Right ventricle myocardium superior (tissue), 1 donor: ENCODE measurements at regions not wholly inside any gene's neighbourhood (a gene's known extent, or its start where the extent isn't known, plus 50 kb on each side); places are given as distances from the start of the nearest gene placed in this dataset.
"Not testable (repeated sequence)": the region's sequence is repeated elsewhere in the genome, so short reads cannot be mapped to it uniquely, and the experiment has no call there.

ENCODE experiments used
- ATAC-seq: fragments of 200-7000 bp; cut with Tn5 transposase; one replicate; pipeline ENCODE4 v1.9.1; 2020; ENCODE audit warnings: mild to moderate bottlenecking; ENCODE audit not compliant: poor library complexity
- DNase-seq: peaks from one replicate; pipeline ENCODE4 v3.0.0-alpha.2; 2020
- intact Hi-C: fragments of 100-400 bp; cut with DNase I; formaldehyde crosslinking; loops from one replicate; pipeline ENCODE4 v1.11.2; 2022
- donor health status: DM: no; HTN: yes; CAD: no; lungs with severe emphysema.

GRCh38 chr12:116327992-116328391 lies 50.5 kb upstream of the MED13L start:
- DNase-seq, ATAC-seq, intact Hi-C loops: not testable (repeated sequence)

GRCh38 chr12:116331876-116332275 lies 54.4 kb upstream of the MED13L start:
- DNase-seq, result no peak
- intact Hi-C loops, result no loop called here

GRCh38 chr12:116332705-116333380 lies 55.4 kb upstream of the MED13L start:
- intact Hi-C loops, result no loop called here
- ATAC-seq, result no peak
- DNase-seq, result no peak

More at GRCh38 chr12:116331876-116332275, 54.4 kb upstream of the MED13L start:
- no peak for ATAC-seq

GRCh38 chr12:116333402-116333801 lies 55.9 kb upstream of the MED13L start:
- ATAC-seq (no peak), DNase-seq (no peak)
- intact Hi-C loops, result no loop called here

- intact Hi-C loops, result no loop called here
- DNase-seq (no peak), ATAC-seq (no peak)
Measured at GRCh38 chr12:116336542-116337065, 59.1 kb upstream of the MED13L start.

- DNase-seq (no peak), ATAC-seq (no peak)
- intact Hi-C loops, result no loop called here
Measured at GRCh38 chr12:116337312-116337711, 59.8 kb upstream of the MED13L start.

- DNase-seq (no peak), ATAC-seq (no peak)
- intact Hi-C loops, result no loop called here
Measured at GRCh38 chr12:116338064-116338846, 60.8 kb upstream of the MED13L start.

GRCh38 chr12:116339062-116339461 lies 61.6 kb upstream of the MED13L start:
- intact Hi-C loops, result no loop called here
- ATAC-seq, result no peak
- no peak for DNase-seq

GRCh38 chr12:116339800-116340371 lies 62.4 kb upstream of the MED13L start:
- no peak for DNase-seq
- ATAC-seq, result no peak
- intact Hi-C loops, result no loop called here

GRCh38 chr12:116343331-116343884 lies 65.9 kb upstream of the MED13L start:
- ATAC-seq (no peak), DNase-seq (no peak)
- intact Hi-C loops, result no loop called here

GRCh38 chr12:116346222-116346621 lies 68.7 kb upstream of the MED13L start:
- no peak for DNase-seq
- ATAC-seq, result no peak
- intact Hi-C loops, result no loop called here

GRCh38 chr12:116346741-116347140 lies 69.2 kb upstream of the MED13L start:
- no peak for ATAC-seq
- intact Hi-C loops, result no loop called here
- no peak for DNase-seq

- no peak for DNase-seq
- ATAC-seq, result no peak
- intact Hi-C loops, result no loop called here
Measured at GRCh38 chr12:116347265-116347664, 69.8 kb upstream of the MED13L start.

- intact Hi-C loops, result no loop called here
- no peak for ATAC-seq
- no peak for DNase-seq
Measured at GRCh38 chr12:116352315-116352835, 74.9 kb upstream of the MED13L start.

- ATAC-seq, result no peak
Measured at GRCh38 chr12:116353958-116354357, 76.5 kb upstream of the MED13L start.

GRCh38 chr12:116354534-116354933 lies 77.0 kb upstream of the MED13L start:
- intact Hi-C loops, result no loop called here
- no peak for ATAC-seq
- DNase-seq, result no peak

More at GRCh38 chr12:116353958-116354357, 76.5 kb upstream of the MED13L start:
- intact Hi-C loops, result no loop called here
- no peak for DNase-seq

GRCh38 chr12:116354950-116355783 lies 77.7 kb upstream of the MED13L start:
- ATAC-seq (no peak), DNase-seq (no peak)
- intact Hi-C loops, result no loop called here

- intact Hi-C loops, result no loop called here
- DNase-seq (no peak), ATAC-seq (no peak)
Measured at GRCh38 chr12:116358536-116358892, 81.0 kb upstream of the MED13L start.
